Right atrium auricular region (tissue), 2 donors: ENCODE measurements at regions not wholly inside any gene's neighbourhood (a gene's known extent, or its start where the extent isn't known, plus 50 kb on each side); places are given as distances from the start of the nearest gene placed in this dataset.

Experiments used
- DNase-seq: peaks from one replicate; pipeline ENCODE4 v3.0.0-alpha.2; 2019; ENCODE audit warnings: low spot score
- H3K27ac ChIP-seq, 2 donors: fragments of 200-600 bp; sonication (generic); 1 replicate in 1 of 2; 2 replicates in 1 of 2; pipeline ENCODE4 v1.5.1; 2016 to 2019
- H3K27me3 ChIP-seq, 2 donors: fragments of 200-600 bp; sonication (generic); one replicate each; pipeline versions ENCODE4 v1.5.1 to v1.6.0; 2017 to 2019
- H3K36me3 ChIP-seq: fragments of 200-600 bp; sonication (generic); one replicate; pipeline ENCODE4 v1.5.1; 2016
- H3K4me1 ChIP-seq, 2 donors: fragments of 200-600 bp; sonication (generic); one replicate each; pipeline versions ENCODE4 v1.5.1 to v1.6.0; 2017 to 2019
- H3K4me3 ChIP-seq, 2 donors: fragments of 200-600 bp; sonication (generic); 1 replicate in 1 of 2; 2 replicates in 1 of 2; pipeline ENCODE4 v1.5.1; 2017 to 2019; ENCODE audit warnings: mild to moderate bottlenecking in 1 of 2, moderate library complexity in 1 of 2
- H3K9me3 ChIP-seq, 2 donors: fragments of 200-600 bp; sonication (generic); one replicate each; pipeline ENCODE4 v1.5.1; 2019
- TF ChIP-seq, protein P1 (sequence below), 2 donors: fragments of 200-600 bp; sonication (generic); IDR thresholded peaks; one replicate each; pipeline ENCODE4 v1.5.1; 2019; ENCODE audit warnings: antibody characterized with exemption in 2 of 2

DNA sequence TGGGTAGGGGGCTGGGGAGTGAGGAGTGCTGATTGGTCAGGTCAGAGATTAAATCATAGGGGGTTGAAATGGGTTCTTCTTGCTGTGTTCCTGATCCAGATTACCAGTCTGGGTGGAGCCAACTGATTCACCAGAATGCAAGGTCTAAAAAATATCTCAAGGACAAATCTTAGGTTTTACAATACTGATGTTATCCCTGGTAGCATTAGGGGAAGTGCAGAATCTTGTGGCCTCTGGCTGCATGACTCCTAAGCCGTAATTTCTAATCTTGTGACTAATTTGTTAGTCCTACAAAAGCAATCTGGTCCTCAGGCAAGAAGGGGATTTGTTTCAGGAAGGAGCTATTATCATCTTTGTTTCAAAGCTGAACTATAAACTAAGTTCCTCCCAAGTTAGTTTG lies 289.2 kb upstream of the KYNU start:
- no peak overlapping the region for H3K27ac ChIP-seq
- no peaks in the 10 kb centered on the region for H3K9me3 ChIP-seq
- no peak for DNase-seq
- no peaks in the 10 kb centered on the region for H3K27me3 ChIP-seq
- TF ChIP-seq, protein P1, sequence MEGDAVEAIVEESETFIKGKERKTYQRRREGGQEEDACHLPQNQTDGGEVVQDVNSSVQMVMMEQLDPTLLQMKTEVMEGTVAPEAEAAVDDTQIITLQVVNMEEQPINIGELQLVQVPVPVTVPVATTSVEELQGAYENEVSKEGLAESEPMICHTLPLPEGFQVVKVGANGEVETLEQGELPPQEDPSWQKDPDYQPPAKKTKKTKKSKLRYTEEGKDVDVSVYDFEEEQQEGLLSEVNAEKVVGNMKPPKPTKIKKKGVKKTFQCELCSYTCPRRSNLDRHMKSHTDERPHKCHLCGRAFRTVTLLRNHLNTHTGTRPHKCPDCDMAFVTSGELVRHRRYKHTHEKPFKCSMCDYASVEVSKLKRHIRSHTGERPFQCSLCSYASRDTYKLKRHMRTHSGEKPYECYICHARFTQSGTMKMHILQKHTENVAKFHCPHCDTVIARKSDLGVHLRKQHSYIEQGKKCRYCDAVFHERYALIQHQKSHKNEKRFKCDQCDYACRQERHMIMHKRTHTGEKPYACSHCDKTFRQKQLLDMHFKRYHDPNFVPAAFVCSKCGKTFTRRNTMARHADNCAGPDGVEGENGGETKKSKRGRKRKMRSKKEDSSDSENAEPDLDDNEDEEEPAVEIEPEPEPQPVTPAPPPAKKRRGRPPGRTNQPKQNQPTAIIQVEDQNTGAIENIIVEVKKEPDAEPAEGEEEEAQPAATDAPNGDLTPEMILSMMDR (IDR thresholded peaks at IDR 0.05) = no peak
- no peaks in the 10 kb centered on the region for H3K36me3 ChIP-seq
- H3K4me3 ChIP-seq = no peak overlapping the region
- H3K4me1 ChIP-seq = no peaks in the 10 kb centered on the region

DNA sequence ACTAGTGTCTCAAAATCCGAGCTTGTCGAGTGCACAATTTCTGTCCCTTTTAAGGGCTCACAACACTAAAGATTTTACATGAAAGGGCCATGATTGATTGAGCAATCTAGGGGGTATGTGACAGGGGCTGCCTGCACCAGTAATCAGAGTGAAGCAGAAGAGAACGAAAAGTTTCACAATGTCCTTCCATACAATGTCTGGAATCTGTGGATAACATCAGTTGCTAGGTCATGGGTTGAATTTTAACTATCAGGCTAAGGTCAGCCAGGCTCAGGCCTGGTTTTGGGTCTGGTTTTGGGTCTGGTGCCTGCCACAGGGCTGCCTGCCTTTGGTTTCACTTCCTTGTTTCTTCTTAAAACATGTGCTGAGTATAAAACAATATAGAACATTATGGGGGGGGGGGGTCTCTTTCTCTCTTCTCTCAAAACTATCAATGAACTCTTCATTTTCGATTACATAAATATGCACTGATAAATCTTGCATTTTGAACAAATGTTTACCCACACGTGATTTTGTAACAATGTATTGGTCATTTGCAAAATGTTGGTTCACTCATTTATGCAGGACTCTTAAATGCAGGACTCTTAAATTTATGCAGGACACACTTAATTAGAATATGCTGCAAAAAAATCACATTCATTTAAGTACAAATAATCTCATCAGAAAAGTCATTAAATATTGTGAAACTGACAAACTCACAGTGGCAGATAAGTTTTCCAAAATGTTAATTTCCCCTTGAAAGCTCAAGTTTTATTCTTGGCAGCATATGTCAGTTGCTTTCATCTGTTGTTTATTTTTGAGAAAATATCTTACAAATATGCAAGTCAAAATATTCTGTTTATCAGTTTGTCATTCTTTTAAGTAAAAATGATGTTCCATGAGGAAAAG lies 290.5 kb upstream of the KYNU start:
- H3K4me1 ChIP-seq = no peaks in the 10 kb centered on the region
- H3K9me3 ChIP-seq = no peaks in the 10 kb centered on the region
- no peaks in the 10 kb centered on the region for H3K27me3 ChIP-seq
- no peak overlapping the region for H3K4me3 ChIP-seq
- no peak for DNase-seq
- H3K36me3 ChIP-seq = no peaks in the 10 kb centered on the region
- no peak overlapping the region for H3K27ac ChIP-seq
- TF ChIP-seq, protein P1 (IDR thresholded peaks at IDR 0.05) = no peak

DNA sequence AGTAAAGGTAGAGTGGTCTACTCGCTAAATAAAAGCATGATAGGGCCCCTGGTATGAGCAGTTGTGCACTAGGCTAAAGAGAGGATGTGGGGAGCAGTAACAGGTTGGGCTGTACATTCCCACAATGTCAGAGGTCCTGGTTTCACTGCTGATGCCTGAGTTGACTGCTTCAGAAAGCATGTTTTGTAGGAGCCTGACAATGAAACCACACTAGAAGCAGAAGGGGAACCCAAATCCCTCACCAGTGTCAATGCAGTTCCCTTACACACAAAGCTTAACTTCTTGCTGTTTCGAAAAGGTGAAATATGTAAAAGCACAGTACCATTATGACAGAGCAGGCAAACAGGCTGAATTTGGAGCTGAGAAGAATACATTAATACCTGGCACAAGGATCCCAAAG lies 291.7 kb upstream of the KYNU start:
- Histone ChIP-seq H3K27me3 (no peaks in the 10 kb centered on the region), H3K9me3 (no peaks in the 10 kb centered on the region), H3K4me1 (no peaks in the 10 kb centered on the region), H3K36me3 (no peaks in the 10 kb centered on the region), H3K4me3 (no peak overlapping the region), H3K27ac (no peak overlapping the region)
- DNase-seq = no peak
- TF ChIP-seq, protein P1 (IDR thresholded peaks at IDR 0.05) = no peak

DNA sequence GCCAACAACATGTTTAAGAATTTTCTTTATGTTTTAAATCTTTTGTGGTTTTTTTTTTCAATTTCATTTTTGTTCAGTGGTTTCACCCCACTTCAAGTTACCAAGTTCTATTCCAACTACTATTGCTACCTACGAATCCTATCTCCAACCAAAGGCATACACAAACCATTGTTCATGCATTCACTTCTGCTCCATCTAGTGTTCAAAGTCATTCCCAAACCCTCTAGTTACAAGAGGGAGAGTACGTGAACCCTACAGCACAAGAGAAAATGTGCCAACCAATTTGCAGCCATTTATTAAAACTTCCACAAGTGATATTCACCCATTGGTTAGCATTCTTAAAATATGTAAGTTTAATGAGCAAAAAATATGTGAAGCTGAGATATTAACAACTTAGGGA lies 295.1 kb upstream of the KYNU start:
- no peak overlapping the region for H3K4me3 ChIP-seq
- no peaks in the 10 kb centered on the region for H3K9me3 ChIP-seq
- no peak overlapping the region for H3K27ac ChIP-seq
- no peaks in the 10 kb centered on the region for H3K4me1 ChIP-seq
- H3K36me3 ChIP-seq = no peaks in the 10 kb centered on the region
- TF ChIP-seq, protein P1 (IDR thresholded peaks at IDR 0.05) = no peak
- no peak for DNase-seq
- H3K27me3 ChIP-seq = no peaks in the 10 kb centered on the region

DNA sequence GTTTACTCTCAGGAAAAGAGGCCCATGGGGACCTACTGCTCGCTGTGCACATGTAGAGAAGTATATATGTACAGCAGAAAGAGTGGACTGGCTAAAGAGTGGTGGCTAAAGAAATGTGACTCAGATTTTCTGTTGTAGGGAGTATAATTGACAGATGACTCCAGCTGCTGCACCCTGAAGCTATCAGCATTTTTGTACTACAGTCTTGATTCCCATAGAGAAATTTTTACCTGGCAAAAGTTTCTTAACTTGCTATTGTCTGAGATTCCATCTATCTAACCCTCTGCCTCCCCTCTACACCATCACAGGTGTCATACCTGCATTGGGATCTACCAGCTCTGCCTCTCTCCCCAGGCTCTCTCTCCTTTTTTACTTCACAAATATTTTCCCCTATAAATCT lies 296.0 kb upstream of the KYNU start:
- H3K4me1 ChIP-seq = no peaks in the 10 kb centered on the region
- no peaks in the 10 kb centered on the region for H3K27me3 ChIP-seq
- no peak overlapping the region for H3K4me3 ChIP-seq
- TF ChIP-seq, protein P1 (IDR thresholded peaks at IDR 0.05) = no peak
- no peaks in the 10 kb centered on the region for H3K36me3 ChIP-seq
- no peak for DNase-seq
- H3K27ac ChIP-seq = no peak overlapping the region
- no peaks in the 10 kb centered on the region for H3K9me3 ChIP-seq

DNA sequence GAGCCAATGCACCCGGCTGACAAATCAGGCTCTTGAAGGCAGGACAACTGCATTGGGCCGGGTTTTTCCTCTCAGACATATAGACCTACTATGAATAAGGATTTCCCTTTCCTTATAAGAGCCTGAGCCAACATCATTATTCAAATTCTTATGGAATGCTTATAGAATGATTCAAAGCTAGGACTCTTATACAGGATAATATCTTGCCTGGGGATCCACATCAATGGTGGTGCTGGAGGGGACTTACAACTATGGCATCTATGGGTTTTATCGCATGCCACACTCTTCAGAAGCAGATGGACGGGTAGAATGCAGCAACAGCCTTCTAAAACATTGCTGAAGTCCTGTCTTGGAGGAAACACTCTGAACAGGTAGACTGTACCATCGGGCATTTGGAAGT lies 296.8 kb upstream of the KYNU start:
- no peaks in the 10 kb centered on the region for H3K36me3 ChIP-seq
- DNase-seq = no peak
- H3K27ac ChIP-seq = no peak overlapping the region
- TF ChIP-seq, protein P1 (IDR thresholded peaks at IDR 0.05) = no peak
- no peaks in the 10 kb centered on the region for H3K4me1 ChIP-seq
- no peaks in the 10 kb centered on the region for H3K9me3 ChIP-seq
- H3K27me3 ChIP-seq = no peaks in the 10 kb centered on the region
- no peak overlapping the region for H3K4me3 ChIP-seq
